GM12801 (cell line): ENCODE measurements at regions not wholly inside any gene's neighbourhood (a gene's known extent, or its start where the extent isn't known, plus 50 kb on each side); places are given as distances from the start of the nearest gene placed in this dataset.

Experiments
- CTCF ChIP-seq: IDR thresholded peaks from one replicate; pipeline ENCODE4 v1.5.1; 2011; ENCODE audit warnings: control low read depth; ENCODE audit not compliant: insufficient read length; ENCODE audit errors: extremely low read depth

- no peak for TF ChIP-seq CTCF
Measured at GRCh38 chr5:166952048-166952447, 1339.4 kb upstream of the WWC1 start.

GRCh38 chr5:166957782-166958181 is 1333.7 kb upstream of the WWC1 start:
- TF ChIP-seq CTCF, result no peak

- no peak for TF ChIP-seq CTCF
Measured at GRCh38 chr5:166959766-166960165, 1331.7 kb upstream of the WWC1 start.

- TF ChIP-seq CTCF, result no peak
Measured at GRCh38 chr5:166961028-166961427, 1330.4 kb upstream of the WWC1 start.

GRCh38 chr5:166961913-166962312 is 1329.5 kb upstream of the WWC1 start:
- TF ChIP-seq CTCF, result no peak

- TF ChIP-seq CTCF, result no peak
Measured at GRCh38 chr5:166962461-166962860, 1329.0 kb upstream of the WWC1 start.

GRCh38 chr5:166963596-166963995 is 1327.8 kb upstream of the WWC1 start:
- TF ChIP-seq CTCF, result no peak

GRCh38 chr5:166977911-166978422 is 1313.5 kb upstream of the WWC1 start:
- TF ChIP-seq CTCF, result no peak
